Posterior cingulate gyrus (tissue), 11 donors: ENCODE measurements at regions not wholly inside any gene's neighbourhood (a gene's known extent, or its start where the extent isn't known, plus 50 kb on each side); places are given as distances from the start of the nearest gene placed in this dataset.
A peak's percentile ranks its signal among the peaks of the same experiment; 100 is the strongest.
"Not testable (repeated sequence)": the region's sequence is repeated elsewhere in the genome, so short reads cannot be mapped to it uniquely, and the experiment has no call there.

Experiments used
- DNase-seq, 10 donors: peaks; one replicate each; pipeline versions ENCODE4 v3.0.0 to v3.0.0-alpha.2; 2020 to 2021; ENCODE audit warnings: mixed read lengths in 3 of 10
- intact Hi-C: fragments of 100-400 bp; cut with DNase I; formaldehyde crosslinking; loops from one replicate; pipeline ENCODE4 v1.15.1; 2023

DNA sequence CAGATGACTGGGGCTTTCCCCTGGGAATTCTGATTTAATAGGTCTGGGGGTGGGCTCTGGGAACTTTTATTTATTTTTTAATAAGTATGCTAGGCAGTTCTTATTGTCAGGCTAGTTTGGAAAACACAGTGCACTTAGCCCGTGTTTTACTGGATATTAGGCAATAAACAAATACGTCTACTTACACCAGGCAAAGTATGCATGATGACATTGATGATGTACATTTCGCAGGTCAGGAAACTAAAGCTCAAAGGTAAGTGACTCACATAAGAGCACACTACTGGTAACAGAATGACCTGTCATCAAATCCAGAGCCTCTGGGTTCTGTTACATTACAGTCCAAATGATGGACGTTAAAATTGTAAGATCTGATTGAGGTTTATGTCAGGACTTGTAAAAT lies 144.4 kb upstream of the EXOC2 start:
- intact Hi-C loops = no loop called here

GRCh38 chr6:836276-836853 lies 143.4 kb upstream of the EXOC2 start:
- DNase-seq = no peak
- intact Hi-C loops = no loop called here

More for the DNA sequence above, 144.4 kb upstream of the EXOC2 start:
- DNase-seq = no peak

GRCh38 chr6:835476-836160 lies 142.7 kb upstream of the EXOC2 start:
- intact Hi-C loops = no loop called here
- DNase-seq = no peak

DNA sequence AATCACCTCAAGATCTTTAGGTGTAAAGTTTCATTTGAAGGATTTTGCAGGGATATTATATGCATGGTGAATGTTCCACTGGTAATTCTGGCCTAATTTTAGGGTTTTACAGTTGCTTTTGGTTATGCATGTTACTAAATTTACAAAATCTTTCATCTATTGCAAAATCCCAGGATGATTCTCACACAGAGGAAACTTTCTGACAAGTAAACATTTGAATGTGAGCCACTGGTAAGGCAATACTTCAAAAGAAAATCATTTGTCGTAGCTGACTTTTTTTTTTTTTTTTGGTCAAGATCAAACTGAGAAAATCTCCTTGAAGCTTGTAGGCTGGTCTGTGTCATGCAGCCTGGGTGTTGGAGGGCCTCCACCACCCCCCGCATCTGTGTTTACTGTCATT lies 141.9 kb upstream of the EXOC2 start:
- DNase-seq = no peak
- intact Hi-C loops = no loop called here

DNA sequence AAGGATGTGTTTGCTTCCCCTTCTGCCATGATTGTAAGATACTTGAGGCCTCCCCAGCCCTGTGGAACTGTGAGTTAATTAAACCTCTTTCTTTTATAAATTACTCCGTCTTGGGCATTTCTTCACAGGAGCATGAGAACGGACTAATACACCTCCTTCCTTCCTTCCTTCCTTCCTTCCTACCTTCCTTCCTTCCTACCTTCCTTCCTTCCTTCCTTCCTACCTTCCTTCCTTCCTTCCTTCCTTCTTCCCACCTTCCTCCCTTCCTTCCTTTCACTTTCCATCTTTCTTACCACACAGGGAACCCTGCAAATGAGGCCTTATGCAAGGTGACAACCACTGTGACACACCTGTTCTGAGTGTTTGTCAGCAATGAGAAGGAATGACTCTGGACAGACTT lies 141.3 kb upstream of the EXOC2 start:
- intact Hi-C loops = no loop called here
- DNase-seq = no peak

GRCh38 chr6:832804-833203 lies 139.9 kb upstream of the EXOC2 start:
- intact Hi-C loops, DNase-seq: not testable (repeated sequence)

DNA sequence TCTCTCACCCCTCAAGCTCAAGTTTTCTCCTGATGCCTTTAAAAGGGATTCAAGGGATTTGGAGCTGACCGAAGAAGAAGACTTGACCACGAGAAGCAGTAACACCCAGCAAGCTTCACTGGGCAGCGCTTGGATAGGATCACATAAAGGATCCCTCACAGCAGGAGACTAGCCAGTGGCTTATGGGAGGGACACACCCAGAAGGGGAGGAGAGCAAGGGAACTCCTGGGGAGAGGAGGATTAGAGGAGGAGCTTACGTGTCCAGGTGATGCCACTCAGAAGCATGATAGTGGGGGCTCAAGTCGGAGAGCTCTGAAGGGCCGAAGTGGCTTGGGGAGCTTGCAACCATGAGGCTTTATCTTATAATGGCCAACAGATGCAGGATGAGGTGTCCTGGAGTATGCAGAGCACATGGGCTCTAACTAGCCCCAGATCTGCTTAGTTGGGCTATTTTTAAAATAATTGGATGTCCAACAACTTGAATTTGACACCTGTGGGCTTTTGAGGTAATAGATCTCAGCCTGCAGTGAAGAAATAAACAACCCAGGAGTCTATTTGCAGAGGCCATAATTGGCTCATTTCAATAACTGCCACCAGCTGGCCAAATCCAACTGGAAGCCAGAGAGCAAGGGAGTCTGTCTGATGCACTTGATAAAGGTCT lies 137.9 kb upstream of the EXOC2 start:
- intact Hi-C loops = no loop called here

GRCh38 chr6:829656-830055 lies 136.7 kb upstream of the EXOC2 start:
- intact Hi-C loops = no loop called here
- no peak for DNase-seq

More for the DNA sequence above, 137.9 kb upstream of the EXOC2 start:
- DNase-seq = no peak

GRCh38 chr6:827431-827830 lies 134.5 kb upstream of the EXOC2 start:
- intact Hi-C loops = no loop called here
- no peak for DNase-seq

- intact Hi-C loops = no loop called here
These were observed 126.2 kb upstream of the EXOC2 start for GRCh38 chr6:819122-819521.

DNA sequence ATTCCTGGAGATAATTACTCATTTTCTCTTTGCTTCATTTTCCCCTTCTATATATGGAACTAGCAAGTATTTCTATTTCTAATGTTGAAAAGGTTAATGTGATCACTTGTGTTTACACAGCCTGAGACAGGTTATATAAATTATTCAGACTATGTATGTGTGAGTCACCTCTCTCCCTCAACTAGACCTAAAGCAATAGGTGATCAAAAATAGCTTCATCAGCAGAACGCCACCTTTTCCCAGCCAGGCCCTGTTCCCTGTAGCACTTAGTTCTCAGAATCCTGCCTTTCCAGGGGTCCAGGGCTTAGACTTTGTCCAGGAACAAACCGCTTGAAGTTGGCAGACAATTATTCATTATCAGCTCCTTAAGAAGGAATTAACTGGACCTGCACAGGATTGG lies 125.3 kb upstream of the EXOC2 start:
- intact Hi-C loops = no loop called here
- DNase-seq = no peak

More at GRCh38 chr6:819122-819521, 126.2 kb upstream of the EXOC2 start:
- DNase-seq = no peak

GRCh38 chr6:816510-817084 lies 123.7 kb upstream of the EXOC2 start:
- intact Hi-C loops = no loop called here
- no peak for DNase-seq

DNA sequence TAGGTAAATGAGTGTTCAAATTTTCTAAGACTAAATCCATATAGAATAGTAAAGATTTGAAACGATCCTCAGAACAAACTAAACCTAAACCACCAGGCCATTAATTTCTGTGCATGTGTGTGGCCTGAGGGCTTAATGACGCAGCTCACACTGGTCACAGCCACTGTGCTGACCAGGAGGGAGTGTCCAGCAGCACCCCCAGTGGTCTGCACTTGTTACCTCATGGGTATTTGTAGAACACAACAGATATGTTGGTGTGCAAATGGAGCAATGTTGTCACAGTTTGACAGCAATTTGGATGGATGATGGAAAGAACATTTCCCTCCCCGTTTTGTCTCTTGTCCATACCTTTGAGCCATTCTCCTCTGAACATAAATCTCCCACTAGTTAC lies 122.4 kb upstream of the EXOC2 start:
- DNase-seq = no peak
- intact Hi-C loops = no loop called here

GRCh38 chr6:814378-815347 lies 121.7 kb upstream of the EXOC2 start:
- DNase-seq = no peak
- intact Hi-C loops = no loop called here

GRCh38 chr6:811831-812230 lies 118.9 kb upstream of the EXOC2 start:
- intact Hi-C loops = no loop called here
- DNase-seq = no peak

DNA sequence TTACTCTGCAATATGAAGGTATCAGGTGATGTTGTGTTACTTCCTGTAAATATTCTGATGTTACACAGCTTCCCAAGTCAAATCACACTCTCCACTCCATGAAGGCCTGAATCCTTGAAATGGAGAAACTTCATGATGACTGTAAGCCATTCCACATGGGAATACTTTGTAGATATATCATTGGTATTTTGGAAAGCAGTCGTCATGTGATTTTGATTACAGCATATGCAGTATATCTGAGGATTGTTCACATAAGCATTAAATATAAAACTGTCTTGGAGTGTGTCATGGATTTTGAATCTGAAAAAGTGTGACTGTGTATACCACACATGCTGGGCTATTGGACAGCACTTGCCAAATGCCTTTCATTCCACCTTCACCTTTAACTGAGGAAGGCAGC lies 118.3 kb upstream of the EXOC2 start:
- DNase-seq = no peak
- intact Hi-C loops = no loop called here

- intact Hi-C loops = no loop called here
- peak in 1 of 10 donors; percentile 77 for DNase-seq
These were observed 111.8 kb upstream of the EXOC2 start for GRCh38 chr6:804771-805170.

GRCh38 chr6:804317-804716 lies 111.4 kb upstream of the EXOC2 start:
- intact Hi-C loops = no loop called here

DNA sequence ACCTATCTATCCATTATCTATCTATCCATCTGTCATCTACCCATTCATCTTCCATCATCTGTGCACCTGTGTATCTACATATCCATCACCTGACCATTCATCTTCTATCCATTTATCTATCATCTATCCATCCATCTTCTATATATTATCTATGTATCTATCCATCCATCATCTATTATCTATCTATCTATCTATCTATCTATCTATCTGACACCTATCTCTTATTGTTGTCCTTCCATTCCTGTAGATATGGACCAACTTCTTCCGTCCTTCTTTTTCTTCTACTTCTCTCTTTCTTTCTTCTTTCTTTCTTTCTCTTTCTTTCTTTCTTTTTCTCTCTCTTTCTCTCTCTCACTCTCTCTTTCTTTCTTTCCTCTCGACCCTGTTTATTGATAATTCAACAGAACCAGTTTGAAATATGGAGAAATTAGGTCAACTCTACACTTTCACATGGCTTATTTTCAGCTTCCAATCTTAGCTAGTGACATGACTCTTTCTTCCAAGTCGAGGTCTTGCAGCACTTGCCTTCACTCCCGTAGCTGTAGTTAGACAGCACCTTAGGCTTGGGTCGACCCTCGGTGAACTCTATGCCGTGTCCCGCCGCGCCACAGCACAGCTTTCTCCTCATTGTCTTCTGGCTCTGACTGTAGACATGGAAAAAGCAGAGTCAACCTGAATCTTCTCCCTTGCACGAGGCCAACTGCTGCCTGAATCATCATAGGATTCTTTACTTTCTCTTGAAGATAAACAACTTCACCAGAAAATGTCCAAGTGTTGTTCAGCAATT lies 110.4 kb upstream of the EXOC2 start:
- intact Hi-C loops = no loop called here
- DNase-seq = peak in 1 of 10 donors; percentile 70

More at GRCh38 chr6:804317-804716, 111.4 kb upstream of the EXOC2 start:
- DNase-seq = peak in 1 of 10 donors; percentile 70

GRCh38 chr6:802701-803100 lies 109.8 kb upstream of the EXOC2 start:
- intact Hi-C loops = no loop called here
- no peak for DNase-seq
